DND-41 (cell line): ENCODE measurements at regions not wholly inside any gene's neighbourhood (a gene's known extent, or its start where the extent isn't known, plus 50 kb on each side); places are given as distances from the start of the nearest gene placed in this dataset.

Source experiments
- ATAC-seq: fragments of 200-7000 bp; cut with Tn5 transposase; 3 replicates; pipeline ENCODE4 v1.9.1; 2021; ENCODE audit warnings: low read depth; ENCODE audit not compliant: insufficient read depth
- DNase-seq: peaks from one replicate; pipeline ENCODE4 v3.0.0-alpha.2; 2020
- H2AFZ ChIP-seq: 2 replicates; pipeline ENCODE4 v1.6.0; 2012; ENCODE audit warnings: low read depth, low read length
- H3K27ac ChIP-seq: 2 replicates; pipeline ENCODE4 v1.5.1; 2012; ENCODE audit warnings: low read length, inconsistent platforms
- H3K27me3 ChIP-seq: fragments of 200-600 bp; sonication (generic); 2 replicates; pipeline ENCODE4 v1.6.0; 2012; ENCODE audit warnings: low read length, mild to moderate bottlenecking, inconsistent platforms; ENCODE audit not compliant: insufficient read depth, poor library complexity
- H3K36me3 ChIP-seq: 2 replicates; pipeline ENCODE4 v1.5.1; 2012; ENCODE audit warnings: low read length, inconsistent platforms; ENCODE audit not compliant: insufficient read depth
- H3K4me1 ChIP-seq: 2 replicates; pipeline ENCODE4 v1.5.1; 2012; ENCODE audit warnings: mild to moderate bottlenecking, low read length; ENCODE audit not compliant: insufficient read depth
- H3K4me2 ChIP-seq: 2 replicates; pipeline ENCODE4 v1.6.0; 2012; ENCODE audit warnings: mild to moderate bottlenecking, moderate library complexity, low read length, inconsistent platforms; ENCODE audit not compliant: insufficient read depth
- H3K4me3 ChIP-seq, 2 experiments: fragments of 200-600 bp in 1 of 2; shearing (Covaris generic) in 1 of 2; 2 replicates each; pipeline ENCODE4 v1.5.1; 2012 to 2016; ENCODE audit warnings: inconsistent platforms in 2 of 2, low read length in 2 of 2, mild to moderate bottlenecking in 2 of 2, low read depth in 1 of 2, moderate library complexity in 1 of 2
- H3K79me2 ChIP-seq: 2 replicates; pipeline ENCODE4 v1.6.0; 2012; ENCODE audit warnings: low read length, inconsistent platforms; ENCODE audit not compliant: insufficient read depth
- H3K9ac ChIP-seq: 2 replicates; pipeline ENCODE4 v1.6.0; 2012; ENCODE audit warnings: low read depth, mild to moderate bottlenecking, inconsistent platforms, low read length, moderate library complexity
- H3K9me3 ChIP-seq: 2 replicates; pipeline ENCODE4 v1.5.1; 2012; ENCODE audit warnings: low read length, moderate library complexity, mild to moderate bottlenecking, inconsistent platforms; ENCODE audit not compliant: insufficient read depth, severe bottlenecking
- H4K20me1 ChIP-seq: 2 replicates; pipeline ENCODE4 v1.6.0; 2012; ENCODE audit warnings: low read length; ENCODE audit not compliant: insufficient read depth
- EZH2 ChIP-seq: IDR thresholded peaks from 3 replicates; pipeline ENCODE4 v1.6.1; 2012; ENCODE audit warnings: borderline replicate concordance, low read depth, mild to moderate bottlenecking, moderate library complexity, low read length, inconsistent platforms; ENCODE audit not compliant: severe bottlenecking
- TF ChIP-seq, protein P1 (sequence below): IDR thresholded peaks from 2 replicates; pipeline ENCODE4 v1.5.1; 2012; ENCODE audit warnings: borderline replicate concordance, low read length, moderate library complexity, mild to moderate bottlenecking; ENCODE audit not compliant: poor library complexity, severe bottlenecking; ENCODE audit errors: extremely low read depth

- Histone ChIP-seq H3K36me3 (no peaks in the 10 kb centered on the region), H4K20me1 (no peaks in the 10 kb centered on the region), H3K4me1 (no peaks in the 10 kb centered on the region), H3K27me3 (no peaks in the 10 kb centered on the region), H3K27ac (no peak overlapping the region), H3K4me3 (no peak overlapping the region), H3K9me3 (no peaks in the 10 kb centered on the region), H3K4me2 (no peak overlapping the region), H3K9ac (no peak overlapping the region), H2AFZ (no peak overlapping the region), H3K79me2 (no peaks in the 10 kb centered on the region)
- no peak for TF ChIP-seq EZH2
- TF ChIP-seq, protein P1, sequence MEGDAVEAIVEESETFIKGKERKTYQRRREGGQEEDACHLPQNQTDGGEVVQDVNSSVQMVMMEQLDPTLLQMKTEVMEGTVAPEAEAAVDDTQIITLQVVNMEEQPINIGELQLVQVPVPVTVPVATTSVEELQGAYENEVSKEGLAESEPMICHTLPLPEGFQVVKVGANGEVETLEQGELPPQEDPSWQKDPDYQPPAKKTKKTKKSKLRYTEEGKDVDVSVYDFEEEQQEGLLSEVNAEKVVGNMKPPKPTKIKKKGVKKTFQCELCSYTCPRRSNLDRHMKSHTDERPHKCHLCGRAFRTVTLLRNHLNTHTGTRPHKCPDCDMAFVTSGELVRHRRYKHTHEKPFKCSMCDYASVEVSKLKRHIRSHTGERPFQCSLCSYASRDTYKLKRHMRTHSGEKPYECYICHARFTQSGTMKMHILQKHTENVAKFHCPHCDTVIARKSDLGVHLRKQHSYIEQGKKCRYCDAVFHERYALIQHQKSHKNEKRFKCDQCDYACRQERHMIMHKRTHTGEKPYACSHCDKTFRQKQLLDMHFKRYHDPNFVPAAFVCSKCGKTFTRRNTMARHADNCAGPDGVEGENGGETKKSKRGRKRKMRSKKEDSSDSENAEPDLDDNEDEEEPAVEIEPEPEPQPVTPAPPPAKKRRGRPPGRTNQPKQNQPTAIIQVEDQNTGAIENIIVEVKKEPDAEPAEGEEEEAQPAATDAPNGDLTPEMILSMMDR = no peak
- DNase-seq = no peak
- no peak for ATAC-seq
Measured at GRCh38 chr1:78263459-78263858, 217.7 kb downstream of the GIPC2 start.

DNA sequence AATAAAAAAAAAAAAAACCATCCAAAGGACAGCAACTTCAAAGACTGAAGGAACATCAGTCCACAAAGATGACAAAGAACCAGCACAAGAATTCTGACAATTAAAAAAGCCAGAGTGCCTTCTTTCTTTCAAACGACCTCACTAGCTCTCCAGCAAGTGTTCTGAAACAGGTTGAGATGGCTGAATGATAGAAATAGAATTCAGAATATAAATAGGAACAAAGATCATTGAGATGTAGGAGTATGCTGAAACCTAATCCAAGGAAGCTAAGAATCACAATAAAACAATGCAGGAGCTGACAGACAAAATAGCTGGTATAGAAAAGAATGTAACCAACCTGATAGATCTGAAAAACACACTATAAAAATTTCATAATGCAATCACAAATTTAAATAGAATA lies 218.2 kb downstream of the GIPC2 start:
- Histone ChIP-seq H3K9me3 (no peaks in the 10 kb centered on the region), H2AFZ (no peak overlapping the region)
- TF ChIP-seq, protein P1 = no peak
- no peak for TF ChIP-seq EZH2

GRCh38 chr1:78267513-78268218 lies 221.9 kb downstream of the GIPC2 start:
- no peak for TF ChIP-seq EZH2
- TF ChIP-seq, protein P1 = no peak
- Histone ChIP-seq H3K79me2 (no peaks in the 10 kb centered on the region), H3K4me2 (no peak overlapping the region), H3K27ac (no peak overlapping the region), H3K27me3 (no peaks in the 10 kb centered on the region), H2AFZ (no peak overlapping the region), H4K20me1 (no peaks in the 10 kb centered on the region), H3K4me3 (no peak overlapping the region), H3K4me1 (no peaks in the 10 kb centered on the region), H3K9ac (no peak overlapping the region), H3K36me3 (no peaks in the 10 kb centered on the region), H3K9me3 (no peaks in the 10 kb centered on the region)
- DNase-seq (no peak), ATAC-seq (no peak)

More for the DNA sequence above, 218.2 kb downstream of the GIPC2 start:
- Histone ChIP-seq H3K36me3 (no peaks in the 10 kb centered on the region), H3K4me2 (no peak overlapping the region), H3K27me3 (no peaks in the 10 kb centered on the region), H3K9ac (no peak overlapping the region), H4K20me1 (no peaks in the 10 kb centered on the region), H3K4me1 (no peaks in the 10 kb centered on the region), H3K79me2 (no peaks in the 10 kb centered on the region), H3K4me3 (no peak overlapping the region), H3K27ac (no peak overlapping the region)
- DNase-seq (no peak), ATAC-seq (no peak)
